Osteocyte (in vitro differentiated cells): ENCODE measurements at regions not wholly inside any gene's neighbourhood (a gene's known extent, or its start where the extent isn't known, plus 50 kb on each side); places are given as distances from the start of the nearest gene placed in this dataset.

Source experiments
- DNase-seq: peaks from one replicate; pipeline ENCODE4 v3.0.0; 2021; ENCODE audit warnings: mixed read lengths; ENCODE audit not compliant: unreplicated experiment; ENCODE audit errors: extremely low spot score
- H3K27ac Mint-ChIP-seq: one replicate; pipeline ENCODE4 v1.8.0; 2021; ENCODE audit warnings: mild to moderate bottlenecking, mixed read lengths; ENCODE audit not compliant: unreplicated experiment
- H3K27me3 Mint-ChIP-seq: one replicate; pipeline ENCODE4 v1.8.0; 2021; ENCODE audit warnings: mixed read lengths; ENCODE audit not compliant: unreplicated experiment
- H3K36me3 Mint-ChIP-seq: one replicate; pipeline ENCODE4 v1.8.0; 2021; ENCODE audit warnings: mixed read lengths; ENCODE audit not compliant: unreplicated experiment
- H3K4me1 Mint-ChIP-seq: one replicate; pipeline ENCODE4 v1.8.0; 2021; ENCODE audit warnings: mixed read lengths; ENCODE audit not compliant: unreplicated experiment
- H3K4me3 Mint-ChIP-seq: one replicate; pipeline ENCODE4 v1.8.0; 2021; ENCODE audit warnings: mild to moderate bottlenecking, moderate library complexity, mixed read lengths; ENCODE audit not compliant: unreplicated experiment
- H3K9me3 Mint-ChIP-seq: one replicate; pipeline ENCODE4 v1.8.0; 2021; ENCODE audit warnings: mixed read lengths; ENCODE audit not compliant: unreplicated experiment
- TF ChIP-seq, protein P1 (sequence below): fragments of 200-600 bp; sonication (generic); IDR thresholded peaks from 2 replicates; pipeline ENCODE4 v1.5.0; 2021; ENCODE audit warnings: antibody characterized with exemption, mild to moderate bottlenecking, moderate library complexity

DNA sequence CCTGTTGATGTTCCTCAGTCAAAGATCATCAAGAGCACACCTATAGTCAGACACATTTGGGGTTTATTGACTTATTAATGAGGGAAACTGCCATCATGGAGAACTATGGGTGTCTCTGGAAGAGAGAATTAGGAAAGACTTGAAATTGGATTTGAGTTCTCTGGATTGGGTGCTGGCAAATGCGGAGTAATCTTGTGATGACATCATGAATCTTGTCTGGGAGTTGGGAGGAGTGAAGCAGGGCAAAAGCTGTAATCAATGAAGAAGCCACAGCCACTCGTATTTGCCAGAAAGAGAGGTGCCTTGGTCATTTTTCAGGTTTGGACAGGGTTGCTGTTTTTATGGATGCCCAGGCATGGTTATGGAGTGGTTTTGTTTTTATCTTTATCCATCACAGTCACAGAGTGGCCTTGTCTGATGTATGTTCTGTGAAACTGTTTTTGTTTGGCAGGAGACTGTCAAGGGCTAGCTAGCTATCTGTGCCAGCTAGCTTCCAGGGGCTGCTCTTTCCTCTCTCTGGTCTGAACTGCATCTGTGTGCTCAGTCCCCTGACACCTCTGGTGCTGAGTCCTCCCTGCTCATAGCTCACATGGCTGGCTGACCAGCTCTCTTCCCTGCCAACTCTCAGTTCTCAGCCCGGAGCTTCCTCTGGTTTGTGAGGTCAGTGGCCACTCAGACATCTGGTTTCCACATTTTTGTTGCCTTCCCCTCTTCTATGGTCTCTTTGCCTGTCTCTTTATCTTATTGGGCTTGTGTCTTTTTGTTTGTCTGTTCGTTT is 193.4 kb upstream of the RMP24 start:
- peaks cover 37% of the 10 kb centered on the region for H3K27me3 Mint-ChIP-seq
- H3K27ac Mint-ChIP-seq, result no peak overlapping the region
- H3K4me3 Mint-ChIP-seq, result no peak overlapping the region
- no peak for DNase-seq
- H3K36me3 Mint-ChIP-seq, result no peaks in the 10 kb centered on the region
- H3K9me3 Mint-ChIP-seq, result no peaks in the 10 kb centered on the region
- TF ChIP-seq, protein P1, sequence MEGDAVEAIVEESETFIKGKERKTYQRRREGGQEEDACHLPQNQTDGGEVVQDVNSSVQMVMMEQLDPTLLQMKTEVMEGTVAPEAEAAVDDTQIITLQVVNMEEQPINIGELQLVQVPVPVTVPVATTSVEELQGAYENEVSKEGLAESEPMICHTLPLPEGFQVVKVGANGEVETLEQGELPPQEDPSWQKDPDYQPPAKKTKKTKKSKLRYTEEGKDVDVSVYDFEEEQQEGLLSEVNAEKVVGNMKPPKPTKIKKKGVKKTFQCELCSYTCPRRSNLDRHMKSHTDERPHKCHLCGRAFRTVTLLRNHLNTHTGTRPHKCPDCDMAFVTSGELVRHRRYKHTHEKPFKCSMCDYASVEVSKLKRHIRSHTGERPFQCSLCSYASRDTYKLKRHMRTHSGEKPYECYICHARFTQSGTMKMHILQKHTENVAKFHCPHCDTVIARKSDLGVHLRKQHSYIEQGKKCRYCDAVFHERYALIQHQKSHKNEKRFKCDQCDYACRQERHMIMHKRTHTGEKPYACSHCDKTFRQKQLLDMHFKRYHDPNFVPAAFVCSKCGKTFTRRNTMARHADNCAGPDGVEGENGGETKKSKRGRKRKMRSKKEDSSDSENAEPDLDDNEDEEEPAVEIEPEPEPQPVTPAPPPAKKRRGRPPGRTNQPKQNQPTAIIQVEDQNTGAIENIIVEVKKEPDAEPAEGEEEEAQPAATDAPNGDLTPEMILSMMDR, result no peak
- no peaks in the 10 kb centered on the region for H3K4me1 Mint-ChIP-seq

- no peaks in the 10 kb centered on the region for H3K4me1 Mint-ChIP-seq
- TF ChIP-seq, protein P1, result no peak
- H3K9me3 Mint-ChIP-seq, result no peaks in the 10 kb centered on the region
- no peak overlapping the region for H3K4me3 Mint-ChIP-seq
- H3K36me3 Mint-ChIP-seq, result no peaks in the 10 kb centered on the region
- DNase-seq, result no peak
- no peak overlapping the region for H3K27ac Mint-ChIP-seq
- peaks cover 44% of the 10 kb centered on the region for H3K27me3 Mint-ChIP-seq
These were observed 191.5 kb upstream of the RMP24 start for GRCh38 chr18:35780937-35781336.

DNA sequence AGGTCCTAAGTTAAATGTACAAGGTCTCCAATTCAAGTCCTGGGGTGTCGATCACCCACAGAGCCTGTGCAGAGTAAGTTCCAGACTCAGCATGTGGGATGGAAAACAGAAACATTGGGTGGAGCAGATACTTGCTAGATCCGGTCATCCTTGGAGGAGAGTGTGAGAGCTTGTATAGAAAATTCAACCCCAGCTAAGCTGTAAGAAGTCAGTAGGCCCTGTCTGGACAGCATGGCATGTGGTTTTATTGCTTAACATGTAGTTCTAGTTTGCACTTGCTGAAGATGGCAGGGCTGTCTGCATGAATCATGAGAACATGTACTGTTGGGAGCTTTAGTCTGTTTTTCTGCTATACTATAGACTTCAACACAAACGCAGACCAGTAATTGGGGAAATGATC is 189.6 kb upstream of the RMP24 start:
- peaks cover 52% of the 10 kb centered on the region for H3K27me3 Mint-ChIP-seq
- no peak overlapping the region for H3K27ac Mint-ChIP-seq
- TF ChIP-seq, protein P1, result no peak
- DNase-seq, result no peak
- no peaks in the 10 kb centered on the region for H3K4me1 Mint-ChIP-seq
- H3K4me3 Mint-ChIP-seq, result no peak overlapping the region
- no peaks in the 10 kb centered on the region for H3K9me3 Mint-ChIP-seq
- H3K36me3 Mint-ChIP-seq, result no peaks in the 10 kb centered on the region

DNA sequence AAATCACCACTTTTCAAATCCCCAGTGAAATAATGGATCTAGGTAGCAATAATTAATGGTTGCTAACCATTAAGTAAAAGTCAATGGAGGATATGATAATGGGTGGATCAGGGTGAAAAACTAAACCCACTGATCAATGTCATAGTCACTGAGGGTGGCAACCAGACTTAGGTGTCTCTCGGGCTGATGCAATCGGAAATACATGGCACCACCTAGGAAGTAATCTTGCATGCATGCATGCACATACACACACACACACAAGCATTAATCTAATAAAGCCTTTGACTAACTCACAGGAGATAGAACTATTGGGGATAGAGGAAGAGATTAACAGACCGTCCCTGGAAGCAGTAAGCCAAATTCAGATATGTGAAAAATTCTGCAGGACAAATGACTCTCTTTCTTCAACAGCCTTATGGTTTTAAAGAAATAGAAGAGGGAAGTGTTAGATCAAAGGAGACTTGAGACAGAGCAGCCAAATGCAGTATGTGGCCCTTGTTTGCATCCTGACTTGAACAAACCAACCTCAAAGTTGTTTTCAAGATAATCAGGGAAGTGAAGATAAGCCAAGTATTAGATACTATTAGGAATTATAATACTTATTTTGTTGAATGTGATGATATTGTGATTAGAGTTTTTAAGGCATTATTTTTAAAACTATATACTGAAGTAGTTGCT is 186.0 kb upstream of the RMP24 start:
- TF ChIP-seq, protein P1, result no peak
- H3K27ac Mint-ChIP-seq, result no peak overlapping the region
- no peak for DNase-seq
- peaks cover 40% of the 10 kb centered on the region for H3K27me3 Mint-ChIP-seq
- no peaks in the 10 kb centered on the region for H3K36me3 Mint-ChIP-seq
- H3K4me3 Mint-ChIP-seq, result no peak overlapping the region
- H3K9me3 Mint-ChIP-seq, result no peaks in the 10 kb centered on the region
- no peaks in the 10 kb centered on the region for H3K4me1 Mint-ChIP-seq

DNA sequence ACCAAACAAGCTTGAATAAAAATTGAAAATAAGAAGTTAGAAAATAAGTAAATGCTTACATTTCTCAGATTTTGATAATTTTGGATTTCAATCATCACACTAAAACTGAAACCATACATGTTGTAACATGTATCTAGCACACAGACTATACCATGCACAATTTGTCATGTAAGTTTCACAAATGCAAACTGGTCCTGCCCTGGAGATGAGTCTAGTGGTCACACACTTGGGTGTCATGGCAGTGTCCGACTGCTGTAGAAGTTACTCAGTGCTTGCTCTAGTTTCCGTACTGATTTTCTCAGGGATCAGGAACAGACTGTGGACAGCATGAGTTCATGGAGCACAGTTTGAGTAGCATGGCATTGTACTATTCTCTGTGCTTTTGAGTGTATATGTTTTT is 182.9 kb upstream of the RMP24 start:
- Mint-ChIP-seq H3K9me3 (no peaks in the 10 kb centered on the region), H3K27ac (no peak overlapping the region), H3K4me1 (no peaks in the 10 kb centered on the region), H3K27me3 (peaks cover 42% of the 10 kb centered on the region), H3K4me3 (no peak overlapping the region), H3K36me3 (no peaks in the 10 kb centered on the region)
- DNase-seq, result no peak
- TF ChIP-seq, protein P1, result no peak
